ENCODE measurements at regions not wholly inside any gene's neighbourhood (a gene's known extent, or its start where the extent isn't known, plus 50 kb on each side); places are given as distances from the start of the nearest gene placed in this dataset.

- DNase-seq (ENCODE audit: low spot score) = no peak
- in situ Hi-C loops (cut with HindIII; ENCODE audit: low sequenced_read_pairs) = no loop called here
Observed at GRCh38 chr21:35338881-35339632, 290.0 kb upstream of the RUNX1 start.

GRCh38 chr21:35338281-35338680 is 289.2 kb upstream of the RUNX1 start:
- in situ Hi-C loops (cut with HindIII; ENCODE audit: low sequenced_read_pairs) = no loop called here

GRCh38 chr21:35337573-35337972 is 288.5 kb upstream of the RUNX1 start:
- no peak for DNase-seq (ENCODE audit: low spot score)
- in situ Hi-C loops (cut with HindIII; ENCODE audit: low sequenced_read_pairs) = no loop called here

More at GRCh38 chr21:35338281-35338680, 289.2 kb upstream of the RUNX1 start:
- DNase-seq (ENCODE audit: low spot score) = no peak

GRCh38 chr21:35336534-35336933 is 287.4 kb upstream of the RUNX1 start:
- in situ Hi-C loops (cut with HindIII; ENCODE audit: low sequenced_read_pairs) = no loop called here
- DNase-seq (ENCODE audit: low spot score) = no peak

- in situ Hi-C loops (cut with HindIII; ENCODE audit: low sequenced_read_pairs) = no loop called here
Observed at GRCh38 chr21:35335951-35336446, 286.9 kb upstream of the RUNX1 start.

GRCh38 chr21:35333831-35334618 is 284.9 kb upstream of the RUNX1 start:
- in situ Hi-C loops (cut with HindIII; ENCODE audit: low sequenced_read_pairs) = no loop called here
- no peak for DNase-seq (ENCODE audit: low spot score)

More at GRCh38 chr21:35335951-35336446, 286.9 kb upstream of the RUNX1 start:
- no peak for DNase-seq (ENCODE audit: low spot score)

GRCh38 chr21:35332841-35333426 is 283.8 kb upstream of the RUNX1 start:
- in situ Hi-C loops (cut with HindIII; ENCODE audit: low sequenced_read_pairs) = no loop called here
- DNase-seq (ENCODE audit: low spot score) = no peak

GRCh38 chr21:35329940-35330660 is 281.0 kb upstream of the RUNX1 start:
- in situ Hi-C loops (cut with HindIII; ENCODE audit: low sequenced_read_pairs) = no loop called here
- DNase-seq (ENCODE audit: low spot score) = no peak

GRCh38 chr21:35328856-35329455 is 279.9 kb upstream of the RUNX1 start:
- DNase-seq (ENCODE audit: low spot score) = no peak
- in situ Hi-C loops (cut with HindIII; ENCODE audit: low sequenced_read_pairs) = no loop called here

- in situ Hi-C loops (cut with HindIII; ENCODE audit: low sequenced_read_pairs) = no loop called here
- DNase-seq (ENCODE audit: low spot score) = no peak
Observed at GRCh38 chr21:35326677-35327076, 277.6 kb upstream of the RUNX1 start.

- in situ Hi-C loops (cut with HindIII; ENCODE audit: low sequenced_read_pairs) = no loop called here
- DNase-seq (ENCODE audit: low spot score) = no peak
Observed at GRCh38 chr21:35325953-35326352, 276.9 kb upstream of the RUNX1 start.

GRCh38 chr21:35324372-35325220 is 275.5 kb upstream of the RUNX1 start:
- in situ Hi-C loops (cut with HindIII; ENCODE audit: low sequenced_read_pairs) = no loop called here
- no peak for DNase-seq (ENCODE audit: low spot score)

- peak; percentile 3 for DNase-seq (ENCODE audit: low spot score)
- in situ Hi-C loops (cut with HindIII; ENCODE audit: low sequenced_read_pairs) = no loop called here
Observed at GRCh38 chr21:35323947-35324346, 274.8 kb upstream of the RUNX1 start.

- in situ Hi-C loops (cut with HindIII; ENCODE audit: low sequenced_read_pairs) = no loop called here
- no peak for DNase-seq (ENCODE audit: low spot score)
Observed at GRCh38 chr21:35321322-35322200, 272.5 kb upstream of the RUNX1 start.

- DNase-seq (ENCODE audit: low spot score) = no peak
- in situ Hi-C loops (cut with HindIII; ENCODE audit: low sequenced_read_pairs) = no loop called here
Observed at GRCh38 chr21:35319684-35320283, 270.7 kb upstream of the RUNX1 start.

- DNase-seq (ENCODE audit: low spot score) = no peak
- in situ Hi-C loops (cut with HindIII; ENCODE audit: low sequenced_read_pairs) = no loop called here
Observed at GRCh38 chr21:35316933-35317332, 267.8 kb upstream of the RUNX1 start.

GRCh38 chr21:35316456-35316855 is 267.4 kb upstream of the RUNX1 start:
- in situ Hi-C loops (cut with HindIII; ENCODE audit: low sequenced_read_pairs) = no loop called here
- DNase-seq (ENCODE audit: low spot score) = no peak

Data from G401 (cell line).